Body of pancreas (tissue), 4 donors: ENCODE measurements at regions not wholly inside any gene's neighbourhood (a gene's known extent, or its start where the extent isn't known, plus 50 kb on each side); places are given as distances from the start of the nearest gene placed in this dataset.

Source experiments
- ATAC-seq: fragments of 150-250 bp; one replicate; pipeline ENCODE4 v1.9.1; 2016
- DNase-seq, 4 donors: peaks; one replicate each; pipeline ENCODE4 v3.0.0-alpha.2; 2019
- H3K27ac ChIP-seq, 4 donors: fragments of 200-600 bp; sonication (generic); 1 replicate in 3 of 4; 2 replicates in 1 of 4; pipeline versions ENCODE4 v1.5.1 to v1.6.1; 2016 to 2019; ENCODE audit warnings: mild to moderate bottlenecking in 1 of 4, mixed read lengths in 1 of 4, moderate library complexity in 1 of 4
- H3K27me3 ChIP-seq, 2 donors: fragments of 200-600 bp; sonication (generic); one replicate each; pipeline ENCODE4 v1.6.0; 2016; ENCODE audit warnings: mild to moderate bottlenecking in 1 of 2
- H3K36me3 ChIP-seq, 2 donors: fragments of 200-600 bp; sonication (generic); replicated peaks in 1 of 2; 2 replicates each; pipeline ENCODE4 v1.5.1; 2016; ENCODE audit warnings: low read depth in 2 of 2; ENCODE audit not compliant: insufficient read depth in 1 of 2
- H3K4me1 ChIP-seq: fragments of 200-600 bp; sonication (generic); one replicate; pipeline ENCODE4 v1.6.0; 2016
- H3K4me3 ChIP-seq, 2 donors: fragments of 200-600 bp; sonication (generic); 1 replicate in 1 of 2; 2 replicates in 1 of 2; pipeline ENCODE4 v1.5.1; 2016 to 2019
- H3K9me3 ChIP-seq, 3 donors: fragments of 200-600 bp; sonication (generic); 1 replicate in 2 of 3; 2 replicates in 1 of 3; pipeline ENCODE4 v1.5.1; 2016
- POLR2A ChIP-seq, 3 donors: fragments of 450-650 bp; IDR thresholded peaks; one replicate each; pipeline ENCODE4 v1.6.1; 2016; ENCODE audit warnings: antibody characterized with exemption in 3 of 3, mild to moderate bottlenecking in 2 of 3
- WGBS, 2 donors: methylation state at CpG; one replicate each; pipeline ENCODE4 v1.1.5; 2017; 5-methylcytosine and 5-hydroxymethylcytosine counted together
- intact Hi-C: fragments of 100-400 bp; cut with DNase I; formaldehyde crosslinking; loops from one replicate; pipeline ENCODE4 v1.15.1; 2023
- TF ChIP-seq, protein P1 (sequence below), 7 experiments: fragments of 450-650 bp in 4 of 7; fragments of 200-600 bp in 3 of 7; sonication (generic) in 3 of 7; IDR thresholded peaks; one replicate each; pipeline ENCODE4 v1.5.1; 2016 to 2019; ENCODE audit warnings: antibody characterized with exemption in 7 of 7

DNA sequence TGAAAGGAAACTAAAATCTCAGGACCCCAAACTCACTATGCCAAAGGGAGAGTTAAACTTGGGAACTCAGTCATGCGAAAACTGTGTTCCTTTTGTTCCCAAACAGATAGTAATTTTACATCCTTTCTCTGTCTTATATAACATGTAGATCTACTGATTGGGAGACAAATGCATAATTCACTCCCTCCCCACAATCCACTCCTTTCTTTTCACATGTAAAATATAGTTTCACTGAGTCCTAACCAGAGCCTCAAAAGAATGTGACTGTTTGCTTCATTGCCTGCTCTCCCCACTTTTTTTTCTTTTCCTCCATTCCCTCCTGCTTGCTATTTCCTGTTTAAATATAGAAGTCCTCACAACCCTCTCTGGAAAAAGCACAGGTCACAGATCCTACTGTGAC, 699.3 kb upstream of the ADGRL3 start:
- Histone ChIP-seq H3K27ac (no peak overlapping the region), H3K36me3 (no peaks in the 10 kb centered on the region), H3K4me3 (no peak overlapping the region), H3K4me1 (no peaks in the 10 kb centered on the region), H3K27me3 (no peaks in the 10 kb centered on the region), H3K9me3 (no peaks in the 10 kb centered on the region)
- TF ChIP-seq, protein P1, sequence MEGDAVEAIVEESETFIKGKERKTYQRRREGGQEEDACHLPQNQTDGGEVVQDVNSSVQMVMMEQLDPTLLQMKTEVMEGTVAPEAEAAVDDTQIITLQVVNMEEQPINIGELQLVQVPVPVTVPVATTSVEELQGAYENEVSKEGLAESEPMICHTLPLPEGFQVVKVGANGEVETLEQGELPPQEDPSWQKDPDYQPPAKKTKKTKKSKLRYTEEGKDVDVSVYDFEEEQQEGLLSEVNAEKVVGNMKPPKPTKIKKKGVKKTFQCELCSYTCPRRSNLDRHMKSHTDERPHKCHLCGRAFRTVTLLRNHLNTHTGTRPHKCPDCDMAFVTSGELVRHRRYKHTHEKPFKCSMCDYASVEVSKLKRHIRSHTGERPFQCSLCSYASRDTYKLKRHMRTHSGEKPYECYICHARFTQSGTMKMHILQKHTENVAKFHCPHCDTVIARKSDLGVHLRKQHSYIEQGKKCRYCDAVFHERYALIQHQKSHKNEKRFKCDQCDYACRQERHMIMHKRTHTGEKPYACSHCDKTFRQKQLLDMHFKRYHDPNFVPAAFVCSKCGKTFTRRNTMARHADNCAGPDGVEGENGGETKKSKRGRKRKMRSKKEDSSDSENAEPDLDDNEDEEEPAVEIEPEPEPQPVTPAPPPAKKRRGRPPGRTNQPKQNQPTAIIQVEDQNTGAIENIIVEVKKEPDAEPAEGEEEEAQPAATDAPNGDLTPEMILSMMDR (IDR thresholded peaks at IDR 0.05), result no peak
- no peak for TF ChIP-seq POLR2A (IDR thresholded peaks at IDR 0.05)
- 57% methylated on average over 1 of the region's 1 CpG for WGBS, 2 donors
- intact Hi-C loops, result no loop called here
- ATAC-seq (no peak), DNase-seq (no peak)

DNA sequence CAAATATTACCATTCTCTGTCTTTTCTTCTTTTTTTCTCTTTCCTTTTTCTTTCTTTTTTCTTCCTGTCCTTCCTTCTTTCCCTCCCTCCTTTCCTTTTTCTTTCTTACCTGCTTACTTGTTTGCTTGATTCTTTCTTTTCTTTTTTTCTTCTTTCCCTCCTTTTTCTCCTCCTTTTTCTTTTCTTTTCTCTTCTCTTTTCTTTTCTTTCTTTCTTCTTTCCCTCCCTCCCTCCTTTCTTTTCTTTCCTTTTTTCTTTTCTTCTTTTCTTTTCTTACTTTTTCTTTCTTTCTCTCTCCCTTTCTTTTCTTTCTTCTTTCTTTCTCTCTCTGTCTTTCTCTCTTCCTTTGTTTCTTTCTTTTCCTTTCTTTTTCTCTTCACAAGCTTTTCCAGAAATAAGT, 697.4 kb upstream of the ADGRL3 start:
- TF ChIP-seq, protein P1 (IDR thresholded peaks at IDR 0.05), result no peak
- TF ChIP-seq POLR2A (IDR thresholded peaks at IDR 0.05), result no peak
- H3K36me3 ChIP-seq, result no peaks in the 10 kb centered on the region

DNA sequence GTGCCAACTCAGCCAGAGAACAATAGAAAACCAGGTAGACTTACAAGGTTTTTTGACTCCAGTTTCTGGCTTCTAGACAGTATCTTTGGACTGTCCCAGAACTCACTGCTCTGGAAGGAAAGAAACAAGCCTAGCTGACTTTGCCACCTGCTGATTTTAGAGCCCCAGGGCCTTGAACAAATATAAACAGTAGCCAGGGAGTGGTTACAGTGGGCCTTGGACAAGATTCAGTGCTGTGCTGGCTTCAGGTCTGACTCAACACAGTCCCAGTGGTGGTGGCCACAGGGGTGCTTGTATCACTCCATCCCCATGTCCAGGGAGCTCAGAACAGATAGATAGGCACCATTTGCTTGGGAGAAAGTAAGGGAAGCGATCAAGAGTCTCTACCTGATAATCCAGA, 694.1 kb upstream of the ADGRL3 start:
- ATAC-seq, result no peak
- no peak overlapping the region for H3K4me3 ChIP-seq
- 41 to 50% methylated on average over 1 of the region's 1 CpG for WGBS, 2 donors
- no peak overlapping the region for H3K27ac ChIP-seq
- H3K27me3 ChIP-seq, result no peaks in the 10 kb centered on the region
- H3K36me3 ChIP-seq, result no peaks in the 10 kb centered on the region
- no peaks in the 10 kb centered on the region for H3K4me1 ChIP-seq
- no peak for DNase-seq
- intact Hi-C loops, result no loop called here
- H3K9me3 ChIP-seq, result peaks cover 0 to 5% (median 0%) of the 10 kb centered on the region in 3 donors
- TF ChIP-seq, protein P1 (IDR thresholded peaks at IDR 0.05), result no peak
- no peak for TF ChIP-seq POLR2A (IDR thresholded peaks at IDR 0.05)

More for the DNA sequence above, 697.4 kb upstream of the ADGRL3 start:
- Histone ChIP-seq H3K27ac (no peak overlapping the region), H3K9me3 (peaks cover 0 to 5% (median 0%) of the 10 kb centered on the region in 3 donors), H3K27me3 (no peaks in the 10 kb centered on the region), H3K4me1 (no peaks in the 10 kb centered on the region), H3K4me3 (no peak overlapping the region)
- intact Hi-C loops, result no loop called here
- DNase-seq, result no peak
- ATAC-seq, result no peak

DNA sequence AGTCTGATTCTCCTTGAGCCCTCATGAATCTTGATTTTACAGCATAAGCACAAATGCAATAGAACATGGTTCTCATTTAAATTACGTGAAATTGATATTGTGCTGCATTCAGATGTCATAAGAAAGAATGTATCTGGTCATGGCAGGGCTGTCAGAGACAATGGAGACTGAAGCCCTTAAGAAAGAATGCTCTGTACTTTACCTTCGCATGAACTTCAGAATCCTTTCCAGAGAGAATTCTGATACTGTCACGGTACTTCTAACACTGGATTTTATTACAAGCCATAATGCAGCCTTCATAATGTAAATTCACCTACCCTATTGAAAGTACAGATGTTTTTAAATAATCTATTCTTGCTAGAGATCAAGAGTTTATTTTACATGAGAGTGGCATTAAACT, 677.9 kb upstream of the ADGRL3 start:
- no peaks in the 10 kb centered on the region for H3K36me3 ChIP-seq
- 54 to 62% methylated on average over 3 of the region's 3 CpGs for WGBS, 2 donors
- H3K9me3 ChIP-seq, result no peaks in the 10 kb centered on the region
- no peaks in the 10 kb centered on the region for H3K4me1 ChIP-seq
- DNase-seq (no peak), ATAC-seq (no peak)
- H3K27me3 ChIP-seq, result no peaks in the 10 kb centered on the region
- TF ChIP-seq POLR2A (IDR thresholded peaks at IDR 0.05), result no peak
- TF ChIP-seq, protein P1 (IDR thresholded peaks at IDR 0.05), result no peak
- H3K4me3 ChIP-seq, result no peak overlapping the region
- H3K27ac ChIP-seq, result no peak overlapping the region
- intact Hi-C loops, result no loop called here

DNA sequence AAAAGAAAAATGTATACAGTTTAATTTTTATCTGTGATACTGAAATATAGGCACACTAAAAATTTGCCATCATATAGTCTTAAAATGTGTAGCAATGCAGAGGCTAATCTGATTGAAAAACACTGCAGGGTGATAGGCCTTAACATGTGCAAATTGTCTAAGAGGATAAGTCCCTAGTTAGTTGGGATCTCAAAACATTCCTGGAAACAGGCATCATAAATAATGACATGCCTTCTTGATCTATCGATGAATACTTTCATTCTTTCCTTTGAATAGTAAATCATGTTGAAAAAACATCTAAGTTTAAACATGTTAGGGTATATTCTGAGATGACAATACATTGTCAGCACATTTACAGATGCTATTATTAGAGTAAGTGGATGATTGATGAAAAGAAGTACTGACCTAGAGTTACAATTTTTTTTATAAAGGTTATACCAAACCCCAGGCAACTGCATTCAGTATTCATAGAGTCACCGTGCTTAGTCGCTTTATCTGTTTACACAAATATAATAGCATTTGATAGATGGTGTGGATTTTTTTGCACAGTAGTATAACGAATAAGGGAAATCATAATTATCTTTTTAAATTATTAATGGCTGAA, 668.2 kb upstream of the ADGRL3 start:
- no peak overlapping the region for H3K27ac ChIP-seq
- DNase-seq, result no peak
- no peaks in the 10 kb centered on the region for H3K36me3 ChIP-seq
- intact Hi-C loops, result no loop called here
- H3K9me3 ChIP-seq, result no peaks in the 10 kb centered on the region
- H3K4me1 ChIP-seq, result no peaks in the 10 kb centered on the region
- no peak for ATAC-seq
- 60 to 61% methylated on average over 4 of the region's 4 CpGs for WGBS, 2 donors
- no peak overlapping the region for H3K4me3 ChIP-seq
- TF ChIP-seq, protein P1 (IDR thresholded peaks at IDR 0.05), result no peak
- no peak for TF ChIP-seq POLR2A (IDR thresholded peaks at IDR 0.05)
- H3K27me3 ChIP-seq, result no peaks in the 10 kb centered on the region
